ENCODE measurements at regions not wholly inside any gene's neighbourhood (a gene's known extent, or its start where the extent isn't known, plus 50 kb on each side); places are given as distances from the start of the nearest gene placed in this dataset.

- in situ Hi-C loops (cut with MboI; ENCODE audit: low sequenced_read_pairs): no loop called here
Observed at GRCh38 chr1:55334797-55335196, 119.6 kb upstream of the USP24 start.

GRCh38 chr1:55334160-55334559, 119.0 kb upstream of the USP24 start:
- in situ Hi-C loops (cut with MboI; ENCODE audit: low sequenced_read_pairs): no loop called here

GRCh38 chr1:55333461-55333860, 118.3 kb upstream of the USP24 start:
- in situ Hi-C loops (cut with MboI; ENCODE audit: low sequenced_read_pairs): no loop called here

- in situ Hi-C loops (cut with MboI; ENCODE audit: low sequenced_read_pairs): no loop called here
Observed at GRCh38 chr1:55331351-55331750, 116.2 kb upstream of the USP24 start.

GRCh38 chr1:55329808-55330432, 114.8 kb upstream of the USP24 start:
- in situ Hi-C loops (cut with MboI; ENCODE audit: low sequenced_read_pairs): no loop called here

GRCh38 chr1:55329091-55329490, 113.9 kb upstream of the USP24 start:
- in situ Hi-C loops (cut with MboI; ENCODE audit: low sequenced_read_pairs): no loop called here

GRCh38 chr1:55326496-55327243, 111.5 kb upstream of the USP24 start:
- in situ Hi-C loops (cut with MboI; ENCODE audit: low sequenced_read_pairs): no loop called here

GRCh38 chr1:55323760-55324159, 108.6 kb upstream of the USP24 start:
- in situ Hi-C loops (cut with MboI; ENCODE audit: low sequenced_read_pairs): no loop called here

- in situ Hi-C loops (cut with MboI; ENCODE audit: low sequenced_read_pairs): no loop called here
Observed at GRCh38 chr1:55322842-55323241, 107.7 kb upstream of the USP24 start.

- in situ Hi-C loops (cut with MboI; ENCODE audit: low sequenced_read_pairs): no loop called here
Observed at GRCh38 chr1:55321942-55322341, 106.8 kb upstream of the USP24 start.

GRCh38 chr1:55320891-55321290, 105.7 kb upstream of the USP24 start:
- in situ Hi-C loops (cut with MboI; ENCODE audit: low sequenced_read_pairs): no loop called here

- in situ Hi-C loops (cut with MboI; ENCODE audit: low sequenced_read_pairs): no loop called here
Observed at GRCh38 chr1:55318116-55318817, 103.1 kb upstream of the USP24 start.

- in situ Hi-C loops (cut with MboI; ENCODE audit: low sequenced_read_pairs): no loop called here
Observed at GRCh38 chr1:55317673-55318072, 102.5 kb upstream of the USP24 start.

GRCh38 chr1:55316947-55317662, 101.9 kb upstream of the USP24 start:
- in situ Hi-C loops (cut with MboI; ENCODE audit: low sequenced_read_pairs): no loop called here

GRCh38 chr1:55316502-55316901, 101.3 kb upstream of the USP24 start:
- in situ Hi-C loops (cut with MboI; ENCODE audit: low sequenced_read_pairs): no loop called here

GRCh38 chr1:55315552-55315951, 100.4 kb upstream of the USP24 start:
- in situ Hi-C loops (cut with MboI; ENCODE audit: low sequenced_read_pairs): no loop called here

- in situ Hi-C loops (cut with MboI; ENCODE audit: low sequenced_read_pairs): no loop called here
Observed at GRCh38 chr1:55314740-55315139, 99.6 kb upstream of the USP24 start.

GRCh38 chr1:55313903-55314302, 98.7 kb upstream of the USP24 start:
- in situ Hi-C loops (cut with MboI; ENCODE audit: low sequenced_read_pairs): no loop called here

GRCh38 chr1:55311979-55312378, 96.8 kb upstream of the USP24 start:
- in situ Hi-C loops (cut with MboI; ENCODE audit: low sequenced_read_pairs): no loop called here

- in situ Hi-C loops (cut with MboI; ENCODE audit: low sequenced_read_pairs): no loop called here
Observed at GRCh38 chr1:55311057-55311641, 96.0 kb upstream of the USP24 start.

GRCh38 chr1:55310505-55310971, 95.4 kb upstream of the USP24 start:
- in situ Hi-C loops (cut with MboI; ENCODE audit: low sequenced_read_pairs): no loop called here
